ENCODE measurements at regions not wholly inside any gene's neighbourhood (a gene's known extent, or its start where the extent isn't known, plus 50 kb on each side); places are given as distances from the start of the nearest gene placed in this dataset.

- WGBS, 2 experiments (ENCODE audit: insufficient coverage in 1 of 2, insufficient read length in 1 of 2) = 90 to 96% methylated on average over 2 to 3 of the region's 3 CpGs
- H3K9ac ChIP-seq (ENCODE audit: extremely low read depth, low read length, poor library complexity, severe bottlenecking) = no peak overlapping the region
Measured at GRCh38 chr10:21452203-21452602, 73.3 kb downstream of the SKIDA1 start.

GRCh38 chr10:21449288-21449966, 76.1 kb downstream of the SKIDA1 start:
- Mint-ChIP-seq H3K4me1 (peaks cover 14% of the 10 kb centered on the region), H3K27me3 (ENCODE audit: insufficient read depth) (no peaks in the 10 kb centered on the region), H3K36me3 (ENCODE audit: low read depth) (no peaks in the 10 kb centered on the region), H3K9me3 (peaks cover 2% of the 10 kb centered on the region), H3K27ac (peak overlapping the region; percentile 27), H3K4me3 (no peak overlapping the region)
- Histone ChIP-seq H3K27ac (ENCODE audit: low read depth, low read length) (no peak overlapping the region), H3K4me3 (ENCODE audit: low read length) (no peak overlapping the region), H3K4me1 (ENCODE audit: control insufficient read depth, insufficient read depth, low read length) (peaks cover 4% of the 10 kb centered on the region), H3K9ac (ENCODE audit: extremely low read depth, low read length, poor library complexity, severe bottlenecking) (no peak overlapping the region), H3K27me3 (ENCODE audit: control insufficient read depth, insufficient read depth, low read length, poor library complexity, severe bottlenecking) (no peaks in the 10 kb centered on the region), H3K36me3 (ENCODE audit: control insufficient read depth, insufficient read depth, low read length) (no peaks in the 10 kb centered on the region), H3K9me3 (ENCODE audit: control insufficient read depth, low read length) (no peaks in the 10 kb centered on the region)
- 85 to 94% methylated on average over 3 to 4 of the region's 8 CpGs for WGBS, 2 experiments (ENCODE audit: insufficient coverage in 1 of 2, insufficient read length in 1 of 2)
- DNase-seq = no peak
- TF ChIP-seq, protein P1, sequence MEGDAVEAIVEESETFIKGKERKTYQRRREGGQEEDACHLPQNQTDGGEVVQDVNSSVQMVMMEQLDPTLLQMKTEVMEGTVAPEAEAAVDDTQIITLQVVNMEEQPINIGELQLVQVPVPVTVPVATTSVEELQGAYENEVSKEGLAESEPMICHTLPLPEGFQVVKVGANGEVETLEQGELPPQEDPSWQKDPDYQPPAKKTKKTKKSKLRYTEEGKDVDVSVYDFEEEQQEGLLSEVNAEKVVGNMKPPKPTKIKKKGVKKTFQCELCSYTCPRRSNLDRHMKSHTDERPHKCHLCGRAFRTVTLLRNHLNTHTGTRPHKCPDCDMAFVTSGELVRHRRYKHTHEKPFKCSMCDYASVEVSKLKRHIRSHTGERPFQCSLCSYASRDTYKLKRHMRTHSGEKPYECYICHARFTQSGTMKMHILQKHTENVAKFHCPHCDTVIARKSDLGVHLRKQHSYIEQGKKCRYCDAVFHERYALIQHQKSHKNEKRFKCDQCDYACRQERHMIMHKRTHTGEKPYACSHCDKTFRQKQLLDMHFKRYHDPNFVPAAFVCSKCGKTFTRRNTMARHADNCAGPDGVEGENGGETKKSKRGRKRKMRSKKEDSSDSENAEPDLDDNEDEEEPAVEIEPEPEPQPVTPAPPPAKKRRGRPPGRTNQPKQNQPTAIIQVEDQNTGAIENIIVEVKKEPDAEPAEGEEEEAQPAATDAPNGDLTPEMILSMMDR (conservative IDR thresholded peaks at IDR 0.05) = no peak

More at GRCh38 chr10:21452203-21452602, 73.3 kb downstream of the SKIDA1 start:
- no peak overlapping the region for H3K27ac ChIP-seq (ENCODE audit: low read depth, low read length)
- TF ChIP-seq, protein P1 (conservative IDR thresholded peaks at IDR 0.05) = no peak
- Mint-ChIP-seq H3K4me1 (peaks cover 6% of the 10 kb centered on the region), H3K36me3 (ENCODE audit: low read depth) (no peaks in the 10 kb centered on the region), H3K27ac (no peak overlapping the region), H3K4me3 (no peak overlapping the region), H3K27me3 (ENCODE audit: insufficient read depth) (no peaks in the 10 kb centered on the region), H3K9me3 (peaks cover 3% of the 10 kb centered on the region)
- H3K4me1 ChIP-seq (ENCODE audit: control insufficient read depth, insufficient read depth, low read length) = no peaks in the 10 kb centered on the region
- DNase-seq = no peak
- no peaks in the 10 kb centered on the region for H3K27me3 ChIP-seq (ENCODE audit: control insufficient read depth, insufficient read depth, low read length, poor library complexity, severe bottlenecking)
- H3K4me3 ChIP-seq (ENCODE audit: low read length) = no peak overlapping the region
- no peaks in the 10 kb centered on the region for H3K36me3 ChIP-seq (ENCODE audit: control insufficient read depth, insufficient read depth, low read length)
- H3K9me3 ChIP-seq (ENCODE audit: control insufficient read depth, low read length) = peaks cover 15% of the 10 kb centered on the region

GRCh38 chr10:21445163-21445562, 80.3 kb downstream of the SKIDA1 start:
- Mint-ChIP-seq H3K36me3 (ENCODE audit: low read depth) (no peaks in the 10 kb centered on the region), H3K4me3 (no peak overlapping the region), H3K9me3 (peaks cover 2% of the 10 kb centered on the region), H3K27ac (no peak overlapping the region), H3K4me1 (peaks cover 17% of the 10 kb centered on the region), H3K27me3 (ENCODE audit: insufficient read depth) (no peaks in the 10 kb centered on the region)
- no peak for DNase-seq
- H3K4me1 ChIP-seq (ENCODE audit: control insufficient read depth, insufficient read depth, low read length) = peaks cover 4% of the 10 kb centered on the region
- H3K36me3 ChIP-seq (ENCODE audit: control insufficient read depth, insufficient read depth, low read length) = no peaks in the 10 kb centered on the region
- no peak overlapping the region for H3K9ac ChIP-seq (ENCODE audit: extremely low read depth, low read length, poor library complexity, severe bottlenecking)
- TF ChIP-seq, protein P1 (conservative IDR thresholded peaks at IDR 0.05) = no peak
- no peak overlapping the region for H3K4me3 ChIP-seq (ENCODE audit: low read length)
- H3K9me3 ChIP-seq (ENCODE audit: control insufficient read depth, low read length) = no peaks in the 10 kb centered on the region
- H3K27me3 ChIP-seq (ENCODE audit: control insufficient read depth, insufficient read depth, low read length, poor library complexity, severe bottlenecking) = no peaks in the 10 kb centered on the region
- WGBS, 2 experiments (ENCODE audit: insufficient coverage in 1 of 2, insufficient read length in 1 of 2) = 90 to 91% methylated on average over 1 of the region's 1 CpG
- H3K27ac ChIP-seq (ENCODE audit: low read depth, low read length) = no peak overlapping the region

All from endodermal cell (in vitro differentiated cells).